ENCODE measurements at regions not wholly inside any gene's neighbourhood (a gene's known extent, or its start where the extent isn't known, plus 50 kb on each side); places are given as distances from the start of the nearest gene placed in this dataset.

GRCh38 chr5:63262185-63262981 is 683.8 kb downstream of the LRRC70 start:
- TF ChIP-seq POLR2A (IDR thresholded peaks at IDR 0.05; ENCODE audit: low read length) (no peak), GATA1 (IDR thresholded peaks at IDR 0.05; ENCODE audit: low read depth, low read length) (no peak)
